NCI-H526 treated with DMSO at 0.1 percent for 48 hours (cell line): ENCODE measurements at regions not wholly inside any gene's neighbourhood (a gene's known extent, or its start where the extent isn't known, plus 50 kb on each side); places are given as distances from the start of the nearest gene placed in this dataset.

Experiments used
- DNase-seq: peaks from one replicate; lab custom pipeline; 2025; lab: John Stamatoyannopoulos, UW

DNA sequence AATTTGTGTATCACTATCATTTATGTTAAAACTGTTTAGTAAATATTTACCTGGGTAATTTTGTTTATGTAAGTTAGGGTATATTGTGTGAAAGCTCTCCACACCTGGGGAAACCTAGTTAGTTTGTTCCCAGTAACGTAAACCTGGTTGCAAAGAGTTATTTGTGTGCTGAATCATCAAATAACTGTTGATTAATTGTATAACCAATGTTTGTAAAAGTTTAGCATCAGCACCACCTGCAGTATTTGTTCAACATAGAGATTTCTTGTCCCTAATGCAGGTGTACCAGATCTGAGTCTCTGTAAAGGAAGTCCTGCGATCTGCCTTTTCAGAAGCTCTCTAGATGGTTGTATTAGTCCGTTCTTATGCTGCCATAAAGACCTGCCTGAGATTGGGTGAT lies 440.4 kb downstream of the COL12A1 start:
- DNase-seq, result no peak

DNA sequence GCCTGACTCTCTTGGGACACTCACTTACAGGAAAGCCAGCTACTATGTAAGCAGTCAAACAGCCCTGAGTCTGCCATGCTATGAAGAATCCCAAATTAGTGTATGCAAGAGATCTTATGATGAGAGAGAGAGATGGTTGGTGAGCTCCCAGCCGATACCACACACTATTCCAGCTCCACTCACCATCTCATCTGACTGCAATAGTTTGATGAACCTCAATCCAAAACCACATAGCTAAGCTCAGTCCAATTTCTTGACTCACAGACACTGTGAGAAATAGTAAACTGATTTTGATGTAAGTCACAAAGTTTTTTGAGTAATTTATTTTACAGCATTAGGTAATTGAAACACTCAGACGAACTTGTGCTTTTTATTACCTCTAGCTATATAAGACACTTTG lies 441.4 kb downstream of the COL12A1 start:
- no peak for DNase-seq

DNA sequence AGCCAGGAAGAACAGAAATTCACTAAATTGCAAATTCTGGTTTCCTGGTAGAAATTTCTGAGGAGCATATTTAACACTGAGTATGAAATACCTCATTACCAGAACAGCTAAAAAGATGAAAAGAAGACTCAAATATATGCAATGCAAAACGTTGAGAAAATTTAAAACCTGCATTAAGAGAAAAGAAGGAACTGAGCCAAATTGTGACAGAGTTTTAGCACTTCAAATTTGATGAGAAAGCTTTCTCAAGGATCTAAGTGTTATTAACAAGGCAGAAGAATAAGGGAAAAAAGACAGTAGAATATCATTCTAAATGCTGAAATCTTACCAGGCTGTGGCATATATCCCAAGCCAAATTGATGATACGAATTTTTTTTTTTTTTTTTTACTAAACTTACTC lies 443.0 kb downstream of the COL12A1 start:
- no peak for DNase-seq

DNA sequence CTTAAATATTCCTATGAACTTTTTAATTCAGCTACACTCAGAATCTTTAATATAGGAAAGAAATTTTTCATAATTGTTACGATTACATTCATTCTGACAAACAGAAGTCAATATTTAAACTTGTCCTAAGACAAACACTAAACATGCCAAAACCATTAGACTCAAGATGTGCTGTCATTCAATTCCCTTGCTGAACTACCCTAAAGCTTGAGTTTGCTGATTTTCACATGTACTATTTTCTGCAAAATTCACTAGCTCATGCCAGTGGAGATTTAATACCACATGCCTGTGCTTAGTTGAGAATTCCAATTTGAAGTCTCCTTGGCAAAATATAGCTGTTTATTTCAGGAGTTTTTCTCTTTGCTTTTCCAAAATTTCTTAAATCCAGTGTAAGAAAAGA lies 448.0 kb downstream of the COL12A1 start:
- no peak for DNase-seq

DNA sequence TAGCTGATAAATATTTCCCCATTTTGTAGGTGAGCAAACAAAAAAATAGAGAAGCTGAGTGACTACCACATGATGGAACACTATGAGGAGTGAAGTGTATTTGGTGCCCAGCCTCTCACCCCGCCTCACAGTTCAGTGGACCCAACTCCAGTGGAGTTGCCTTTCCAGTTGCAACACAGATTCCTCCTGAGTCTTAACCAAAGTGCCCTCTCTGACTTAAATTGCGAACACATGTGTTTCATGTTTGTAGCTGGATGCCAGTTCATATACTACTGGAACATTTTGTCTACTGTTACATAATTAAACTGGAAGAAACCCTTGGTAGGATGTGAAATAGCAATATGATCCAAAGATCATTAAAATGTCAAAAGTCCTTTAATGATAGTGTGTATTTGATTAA lies 448.9 kb downstream of the COL12A1 start:
- no peak for DNase-seq

DNA sequence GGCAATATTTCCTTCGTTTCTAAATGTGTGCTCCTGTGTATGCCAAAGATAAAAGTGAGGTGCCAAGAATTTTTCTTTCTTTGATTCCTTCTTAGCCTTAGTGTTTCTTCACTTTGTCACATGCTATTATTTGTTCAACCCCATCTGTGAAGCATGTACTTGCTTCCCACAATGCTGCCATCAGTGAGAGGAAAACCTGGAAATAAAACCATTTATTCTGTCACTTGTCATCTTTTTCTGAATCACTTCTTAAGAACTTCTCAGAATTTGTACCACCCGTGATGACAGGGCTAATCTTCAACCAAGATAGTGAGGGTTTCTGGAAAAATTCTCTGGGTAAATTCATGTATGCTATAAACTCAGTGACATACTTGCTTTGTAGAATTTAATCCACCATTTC lies 450.1 kb downstream of the COL12A1 start:
- no peak for DNase-seq

DNA sequence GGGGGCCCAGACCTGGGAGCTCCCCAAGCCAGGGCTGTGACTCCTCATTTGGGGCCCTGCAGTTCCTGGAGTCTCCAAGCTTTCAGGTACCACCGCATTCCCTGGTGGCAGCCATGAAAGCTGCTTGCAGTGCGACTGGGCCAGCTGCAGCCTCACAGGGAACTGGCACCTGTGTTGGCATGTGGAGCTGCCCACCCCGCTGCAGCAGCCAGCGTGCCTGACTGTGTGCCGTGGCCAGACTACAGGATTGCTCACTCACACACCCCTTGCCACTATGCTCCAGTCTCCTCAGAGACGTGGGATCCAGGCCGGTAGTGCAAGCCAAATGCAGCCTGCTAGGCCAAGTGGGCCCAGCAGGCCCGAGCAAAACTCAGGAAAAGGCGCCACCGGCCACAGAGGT lies 450.7 kb downstream of the COL12A1 start:
- no peak for DNase-seq

DNA sequence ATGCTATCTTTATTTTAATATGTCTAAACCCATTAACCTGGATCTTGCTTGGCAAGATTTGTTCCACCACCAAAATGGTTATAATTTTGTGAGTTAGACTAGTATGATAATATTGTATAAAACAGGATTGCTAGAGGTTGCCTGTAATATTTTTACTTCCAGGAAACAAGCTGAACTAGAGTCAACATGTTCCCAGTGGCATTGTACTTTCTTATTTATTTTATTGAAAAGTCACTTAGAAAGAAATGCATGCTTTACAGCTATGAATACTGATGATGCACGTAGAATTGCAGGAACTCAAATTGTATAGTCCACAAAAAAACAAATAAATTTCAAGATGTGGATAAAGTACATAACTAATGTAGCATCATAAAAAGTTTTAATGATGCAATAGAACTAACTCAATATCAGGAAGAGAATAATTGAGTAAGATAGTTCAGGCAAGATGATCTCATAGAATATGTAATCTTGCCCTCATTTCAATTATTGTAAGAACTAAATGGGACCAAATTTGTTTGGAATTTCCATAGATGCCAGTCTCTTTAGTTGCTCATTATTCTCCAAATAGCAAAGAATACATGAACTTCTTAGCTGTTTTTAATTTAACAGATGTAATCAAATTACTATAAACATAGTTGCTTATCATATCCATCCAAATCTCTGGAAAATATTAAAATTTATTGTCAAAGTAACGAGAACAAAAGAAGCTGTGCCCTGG lies 451.8 kb downstream of the COL12A1 start:
- no peak for DNase-seq

DNA sequence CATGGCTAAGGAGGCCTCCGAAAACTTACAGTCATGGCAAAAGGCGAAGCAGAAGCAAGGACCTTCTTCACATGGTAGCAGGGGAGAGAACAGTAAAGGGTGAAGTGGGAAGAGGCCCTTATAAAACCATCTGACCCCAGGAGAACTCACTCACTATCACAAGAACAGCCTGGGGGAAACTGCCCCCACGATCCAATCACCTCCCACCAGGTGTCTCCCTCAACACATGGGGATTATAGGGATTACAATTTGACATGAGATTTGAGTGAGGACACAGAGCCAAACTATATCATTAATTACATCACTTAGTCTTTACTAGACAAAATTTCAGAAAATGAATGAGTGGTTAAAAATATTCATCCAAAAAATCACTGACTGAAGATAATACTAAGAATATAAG lies 453.6 kb downstream of the COL12A1 start:
- no peak for DNase-seq

DNA sequence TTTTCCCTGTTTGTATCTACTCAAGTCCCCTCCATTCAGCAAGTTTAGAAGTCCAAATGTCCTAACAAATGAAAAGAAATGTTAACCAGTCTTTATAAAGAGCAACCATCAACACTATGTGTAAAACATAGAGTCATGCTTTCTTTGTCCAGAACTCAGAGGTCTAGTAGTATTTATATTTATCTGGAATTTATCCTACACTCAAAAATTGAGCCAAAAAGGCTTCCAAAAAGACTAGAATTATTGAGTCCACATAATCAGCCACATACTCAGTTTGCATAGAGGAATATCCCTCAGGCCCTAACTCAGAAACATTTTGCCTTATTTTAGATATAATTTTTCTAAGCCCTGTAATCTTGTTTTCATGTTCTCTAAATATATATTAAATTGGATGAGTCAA lies 455.0 kb downstream of the COL12A1 start:
- no peak for DNase-seq

DNA sequence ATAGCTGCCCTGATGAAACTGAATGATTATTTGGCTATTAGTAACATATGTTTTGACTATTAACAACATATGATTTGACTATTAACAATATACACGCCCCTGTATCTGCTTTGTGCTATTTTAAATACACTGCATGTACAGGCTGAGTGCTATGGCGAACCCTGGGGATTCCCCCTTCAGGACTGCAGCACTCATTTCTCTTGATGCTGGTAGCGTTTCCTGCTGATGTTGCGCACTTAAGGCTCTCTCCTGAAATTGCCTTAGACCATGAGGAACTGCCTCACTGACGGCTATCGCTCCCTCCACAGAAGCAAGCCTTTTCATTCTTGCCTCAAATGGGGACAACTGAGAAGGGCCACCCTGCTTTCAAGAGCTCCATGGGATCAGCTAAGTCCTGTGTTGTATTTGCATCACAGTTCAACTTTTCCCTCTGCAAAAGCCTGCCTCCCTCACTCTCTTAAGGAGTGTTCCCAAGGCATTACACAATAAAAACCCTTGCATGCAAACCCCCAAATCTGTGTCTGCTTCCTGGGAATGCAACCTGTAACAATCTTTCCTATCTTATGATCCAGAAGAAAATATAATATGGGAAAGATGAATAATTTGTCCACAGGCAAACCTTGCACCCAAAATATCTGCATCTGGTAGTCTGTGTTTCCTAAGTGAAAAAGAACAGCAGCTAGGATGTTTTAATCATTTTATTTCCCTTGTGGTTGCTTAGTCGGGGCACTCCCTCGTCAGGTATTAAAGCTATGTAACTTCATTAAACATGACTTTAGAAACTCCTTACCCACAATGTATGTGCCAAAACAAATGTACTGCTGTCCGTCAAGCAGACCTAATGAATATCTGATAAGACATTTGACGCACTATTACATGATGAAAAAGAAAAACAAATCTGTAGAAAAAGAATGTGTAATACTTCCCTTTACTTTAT lies 456.4 kb downstream of the COL12A1 start:
- DNase-seq, result no peak

DNA sequence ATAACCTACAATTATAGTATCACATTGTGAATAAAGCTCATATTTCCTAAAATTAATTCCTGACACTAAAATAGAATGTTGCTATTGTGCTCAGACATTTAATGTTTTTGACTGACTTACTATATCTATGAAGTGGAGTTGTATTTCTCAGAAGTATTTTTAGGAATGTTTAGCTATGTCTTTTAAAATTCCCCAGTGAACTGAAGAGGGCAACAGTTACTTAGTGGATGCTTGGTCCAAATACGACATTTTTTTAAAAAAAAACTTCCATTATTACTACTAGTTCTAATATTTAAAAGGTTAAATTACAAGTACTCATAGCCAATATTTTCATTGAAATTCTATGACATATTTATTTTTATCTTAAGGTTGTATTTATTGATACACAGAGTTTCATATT lies 460.2 kb downstream of the COL12A1 start:
- DNase-seq, result no peak

DNA sequence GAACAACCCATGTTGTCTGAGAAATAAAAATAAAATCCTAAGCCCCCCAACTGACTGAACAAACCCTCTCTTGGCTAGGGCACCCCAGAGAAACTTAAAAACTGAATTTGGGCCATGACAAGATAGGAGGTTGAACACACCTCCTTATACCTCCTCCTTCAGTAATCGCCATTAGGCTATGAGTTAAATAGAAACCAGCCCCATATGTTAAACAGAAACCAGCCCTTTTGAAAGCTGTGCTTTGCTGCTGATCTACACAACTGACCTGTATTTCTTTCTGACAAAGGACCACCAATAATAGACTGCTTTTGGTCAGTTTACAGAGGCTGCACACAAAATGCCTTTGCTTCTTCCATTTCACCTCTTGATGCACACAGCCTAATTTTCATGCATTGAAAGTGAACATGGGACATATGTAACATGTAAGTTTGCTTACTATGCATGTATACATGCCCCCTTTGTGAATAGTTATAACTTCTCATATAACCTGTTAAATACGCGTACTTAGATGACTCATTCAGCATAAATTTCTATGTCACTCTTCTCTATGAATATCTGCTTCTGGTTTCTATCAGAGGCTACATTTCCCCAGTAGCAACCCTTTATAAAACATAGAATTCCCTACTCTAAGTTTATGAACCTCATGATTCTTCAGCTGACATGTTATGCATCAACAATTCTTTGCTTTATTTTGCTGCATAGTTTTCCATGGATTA lies 462.9 kb downstream of the COL12A1 start:
- DNase-seq, result no peak

DNA sequence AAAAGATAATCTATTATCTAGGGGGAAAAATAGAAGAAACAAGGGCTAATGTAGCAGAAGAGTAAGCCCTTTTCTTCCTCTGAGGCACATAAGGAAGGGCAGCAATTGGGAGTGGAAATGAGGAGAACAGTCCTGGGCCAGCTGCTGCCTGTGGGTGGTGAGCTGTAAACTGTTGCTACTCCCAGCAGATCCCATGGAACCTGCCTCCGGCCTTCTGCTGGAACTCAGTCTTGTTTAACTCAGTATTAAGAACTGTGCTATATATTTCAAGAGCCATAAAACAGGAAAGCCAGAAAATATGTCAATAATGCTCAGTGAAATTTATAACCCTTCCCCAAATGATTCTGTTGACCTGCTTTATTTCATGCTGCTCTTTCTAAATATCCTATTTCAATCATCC lies 464.2 kb downstream of the COL12A1 start:
- DNase-seq, result no peak

DNA sequence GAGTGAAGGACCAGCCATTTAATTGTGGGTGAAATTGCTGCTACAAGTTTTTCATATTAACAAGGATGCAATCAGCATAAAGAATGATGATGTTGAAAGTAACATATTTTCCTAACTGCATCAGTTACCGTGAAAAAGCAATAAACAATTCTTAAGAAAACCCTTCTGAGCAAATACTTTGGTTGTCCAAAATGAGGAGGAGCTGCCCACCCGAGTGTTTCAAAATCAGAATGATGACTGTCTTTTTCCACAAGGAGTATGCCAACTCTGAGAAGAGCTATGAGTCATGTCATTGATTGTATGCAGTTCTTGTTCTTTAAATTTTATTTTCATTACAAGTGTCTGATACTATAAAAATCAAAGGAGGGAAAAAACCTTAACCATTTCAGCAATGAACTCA lies 470.5 kb downstream of the COL12A1 start:
- no peak for DNase-seq

DNA sequence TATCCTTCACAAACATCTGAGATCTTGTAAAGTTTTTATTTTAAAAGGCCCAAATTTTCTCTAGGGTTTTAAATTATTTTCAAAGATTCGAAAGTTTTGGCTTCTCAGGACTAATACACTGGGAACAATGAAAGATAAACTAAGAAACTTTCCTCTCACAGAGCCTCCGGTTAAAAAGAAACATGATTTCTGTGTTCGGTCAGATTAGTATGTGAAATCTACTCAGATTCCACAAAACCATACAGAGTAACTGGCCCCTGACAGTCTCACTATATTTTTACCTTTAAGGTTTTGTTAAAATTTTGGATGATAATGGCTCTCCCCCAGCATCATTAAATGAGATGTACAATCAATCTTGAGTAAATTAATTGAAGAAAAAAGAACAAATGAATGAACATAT lies 471.0 kb downstream of the COL12A1 start:
- no peak for DNase-seq

DNA sequence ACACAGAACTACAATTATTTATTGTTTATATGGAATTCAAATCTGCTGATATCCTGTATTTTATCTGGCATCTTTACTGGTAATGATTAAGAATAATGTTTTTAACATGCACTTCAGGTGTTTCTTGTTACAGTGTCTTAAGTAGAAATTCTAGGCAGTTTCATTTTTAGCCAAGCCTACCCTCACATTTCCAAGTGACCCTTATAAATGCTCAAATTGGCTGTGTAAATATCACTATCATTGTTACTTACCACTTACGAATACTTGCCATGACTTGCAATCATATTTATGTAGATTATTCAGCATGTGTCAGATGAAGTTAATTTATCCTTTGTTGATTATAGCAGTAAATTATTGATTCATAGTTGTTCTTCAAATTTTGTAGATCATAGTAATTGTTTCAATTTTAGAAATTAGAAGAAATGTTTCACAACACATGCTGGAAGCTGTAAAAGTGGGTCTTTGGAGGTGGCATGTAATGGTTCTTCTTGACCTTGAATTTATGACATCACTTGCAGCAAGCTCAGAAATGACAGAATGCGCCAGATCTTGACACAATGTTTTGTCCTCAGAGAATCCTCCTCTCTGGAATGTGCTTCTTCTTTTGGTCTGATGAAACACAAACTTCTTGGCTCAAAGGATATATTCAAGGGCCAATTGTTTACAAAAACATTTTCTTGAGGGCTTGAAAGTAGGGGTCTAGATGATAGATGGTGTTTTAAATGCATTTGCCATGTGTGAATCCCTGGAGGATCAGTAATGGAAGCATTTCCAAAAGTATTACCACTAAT lies 471.8 kb downstream of the COL12A1 start:
- DNase-seq, result no peak

DNA sequence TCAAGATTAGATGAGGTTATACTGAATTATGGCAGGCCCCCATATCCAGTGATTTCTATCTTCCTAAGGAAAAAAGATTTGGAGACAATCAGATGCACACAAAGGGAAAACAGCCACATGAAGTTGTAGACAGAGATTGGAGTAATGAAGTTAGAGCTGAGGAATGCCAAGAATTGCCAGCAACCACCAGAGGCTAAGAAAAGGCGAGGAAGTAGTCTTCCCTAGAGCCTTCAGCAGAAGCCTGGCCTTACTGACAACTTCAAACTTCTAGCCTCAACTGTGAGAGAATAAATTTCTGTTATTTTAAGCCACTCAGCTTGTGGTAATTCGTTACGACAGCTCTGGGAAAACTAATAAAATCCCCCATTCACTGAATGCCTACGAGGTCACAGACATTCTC lies 473.9 kb downstream of the COL12A1 start:
- no peak for DNase-seq

DNA sequence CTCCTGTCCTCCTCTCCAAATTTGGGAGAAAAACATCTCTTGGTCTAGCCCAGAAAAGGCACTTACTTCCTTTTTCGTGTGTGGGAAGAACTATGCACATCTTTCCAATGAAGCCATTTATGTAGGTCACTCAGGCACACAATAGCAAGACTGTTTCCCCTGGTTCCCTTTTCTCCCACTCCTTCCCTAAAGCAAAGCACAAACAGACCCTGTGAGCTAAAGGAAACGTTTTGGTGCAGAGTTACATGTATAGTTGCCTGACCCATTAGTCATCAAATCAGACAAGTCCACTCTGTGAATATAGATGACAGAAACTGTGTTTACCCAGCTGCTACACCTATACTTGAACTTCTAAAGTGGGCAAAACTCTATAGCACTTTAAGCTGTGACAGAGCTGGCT lies 474.6 kb downstream of the COL12A1 start:
- no peak for DNase-seq

DNA sequence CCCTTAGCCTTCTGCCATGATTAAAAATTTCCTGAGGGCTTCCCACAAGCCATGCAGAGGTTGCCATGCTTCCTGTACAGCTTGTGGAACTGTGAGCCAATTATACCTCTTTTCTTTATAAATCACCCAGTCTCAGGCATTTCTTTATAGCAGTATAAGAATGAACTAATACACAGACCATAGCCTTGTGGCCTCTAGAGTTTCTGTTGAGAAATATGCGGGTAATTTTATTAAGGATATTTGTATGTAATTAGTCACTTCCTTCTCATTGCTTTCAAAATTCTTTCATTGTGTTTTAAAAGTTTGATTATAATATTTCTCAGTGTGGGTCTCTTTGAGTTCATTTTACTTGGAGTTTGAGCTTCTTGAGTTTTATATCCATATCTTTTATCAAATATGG lies 484.9 kb downstream of the COL12A1 start:
- DNase-seq, result no peak

DNA sequence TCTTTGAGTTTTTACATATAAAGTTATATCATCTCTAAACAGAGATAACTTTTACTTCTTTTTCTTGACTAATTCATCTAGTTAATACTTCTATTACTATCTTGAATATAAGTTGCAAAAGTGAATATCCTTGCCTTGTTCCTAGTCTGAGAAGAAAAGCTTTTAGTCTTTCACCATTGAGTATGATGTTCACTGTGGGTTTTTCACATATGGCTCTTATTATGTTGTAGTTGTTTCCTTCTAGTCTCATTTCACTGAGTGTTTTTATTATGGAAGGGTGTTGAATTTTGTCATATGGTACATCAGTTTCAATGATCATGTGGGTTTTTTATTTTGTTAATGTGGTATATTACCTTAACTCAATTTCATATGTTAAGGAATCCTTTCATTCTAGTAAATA lies 488.3 kb downstream of the COL12A1 start:
- no peak for DNase-seq
